ENCODE measurements at regions not wholly inside any gene's neighbourhood (a gene's known extent, or its start where the extent isn't known, plus 50 kb on each side); places are given as distances from the start of the nearest gene placed in this dataset.

DNA sequence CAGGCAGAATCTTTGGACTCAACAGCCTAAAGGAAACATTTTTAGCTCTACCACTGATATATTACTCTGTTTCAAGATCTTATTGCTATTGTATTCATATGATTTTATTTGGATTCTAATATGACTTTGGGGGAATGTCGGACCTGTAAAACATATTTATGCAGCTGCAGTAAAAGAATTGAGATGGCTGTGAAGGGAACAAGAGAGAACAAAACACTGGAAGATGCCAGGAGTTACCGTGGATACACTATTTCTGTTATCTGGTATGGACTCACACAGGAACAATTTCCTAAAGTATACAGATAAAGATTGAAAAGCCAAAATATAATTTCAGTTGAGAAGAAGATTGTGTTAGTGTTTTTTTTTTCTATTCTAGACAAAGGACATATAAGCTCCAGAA is 113.0 kb upstream of the DCLK2 start (continued):
- TF ChIP-seq, protein P1, sequence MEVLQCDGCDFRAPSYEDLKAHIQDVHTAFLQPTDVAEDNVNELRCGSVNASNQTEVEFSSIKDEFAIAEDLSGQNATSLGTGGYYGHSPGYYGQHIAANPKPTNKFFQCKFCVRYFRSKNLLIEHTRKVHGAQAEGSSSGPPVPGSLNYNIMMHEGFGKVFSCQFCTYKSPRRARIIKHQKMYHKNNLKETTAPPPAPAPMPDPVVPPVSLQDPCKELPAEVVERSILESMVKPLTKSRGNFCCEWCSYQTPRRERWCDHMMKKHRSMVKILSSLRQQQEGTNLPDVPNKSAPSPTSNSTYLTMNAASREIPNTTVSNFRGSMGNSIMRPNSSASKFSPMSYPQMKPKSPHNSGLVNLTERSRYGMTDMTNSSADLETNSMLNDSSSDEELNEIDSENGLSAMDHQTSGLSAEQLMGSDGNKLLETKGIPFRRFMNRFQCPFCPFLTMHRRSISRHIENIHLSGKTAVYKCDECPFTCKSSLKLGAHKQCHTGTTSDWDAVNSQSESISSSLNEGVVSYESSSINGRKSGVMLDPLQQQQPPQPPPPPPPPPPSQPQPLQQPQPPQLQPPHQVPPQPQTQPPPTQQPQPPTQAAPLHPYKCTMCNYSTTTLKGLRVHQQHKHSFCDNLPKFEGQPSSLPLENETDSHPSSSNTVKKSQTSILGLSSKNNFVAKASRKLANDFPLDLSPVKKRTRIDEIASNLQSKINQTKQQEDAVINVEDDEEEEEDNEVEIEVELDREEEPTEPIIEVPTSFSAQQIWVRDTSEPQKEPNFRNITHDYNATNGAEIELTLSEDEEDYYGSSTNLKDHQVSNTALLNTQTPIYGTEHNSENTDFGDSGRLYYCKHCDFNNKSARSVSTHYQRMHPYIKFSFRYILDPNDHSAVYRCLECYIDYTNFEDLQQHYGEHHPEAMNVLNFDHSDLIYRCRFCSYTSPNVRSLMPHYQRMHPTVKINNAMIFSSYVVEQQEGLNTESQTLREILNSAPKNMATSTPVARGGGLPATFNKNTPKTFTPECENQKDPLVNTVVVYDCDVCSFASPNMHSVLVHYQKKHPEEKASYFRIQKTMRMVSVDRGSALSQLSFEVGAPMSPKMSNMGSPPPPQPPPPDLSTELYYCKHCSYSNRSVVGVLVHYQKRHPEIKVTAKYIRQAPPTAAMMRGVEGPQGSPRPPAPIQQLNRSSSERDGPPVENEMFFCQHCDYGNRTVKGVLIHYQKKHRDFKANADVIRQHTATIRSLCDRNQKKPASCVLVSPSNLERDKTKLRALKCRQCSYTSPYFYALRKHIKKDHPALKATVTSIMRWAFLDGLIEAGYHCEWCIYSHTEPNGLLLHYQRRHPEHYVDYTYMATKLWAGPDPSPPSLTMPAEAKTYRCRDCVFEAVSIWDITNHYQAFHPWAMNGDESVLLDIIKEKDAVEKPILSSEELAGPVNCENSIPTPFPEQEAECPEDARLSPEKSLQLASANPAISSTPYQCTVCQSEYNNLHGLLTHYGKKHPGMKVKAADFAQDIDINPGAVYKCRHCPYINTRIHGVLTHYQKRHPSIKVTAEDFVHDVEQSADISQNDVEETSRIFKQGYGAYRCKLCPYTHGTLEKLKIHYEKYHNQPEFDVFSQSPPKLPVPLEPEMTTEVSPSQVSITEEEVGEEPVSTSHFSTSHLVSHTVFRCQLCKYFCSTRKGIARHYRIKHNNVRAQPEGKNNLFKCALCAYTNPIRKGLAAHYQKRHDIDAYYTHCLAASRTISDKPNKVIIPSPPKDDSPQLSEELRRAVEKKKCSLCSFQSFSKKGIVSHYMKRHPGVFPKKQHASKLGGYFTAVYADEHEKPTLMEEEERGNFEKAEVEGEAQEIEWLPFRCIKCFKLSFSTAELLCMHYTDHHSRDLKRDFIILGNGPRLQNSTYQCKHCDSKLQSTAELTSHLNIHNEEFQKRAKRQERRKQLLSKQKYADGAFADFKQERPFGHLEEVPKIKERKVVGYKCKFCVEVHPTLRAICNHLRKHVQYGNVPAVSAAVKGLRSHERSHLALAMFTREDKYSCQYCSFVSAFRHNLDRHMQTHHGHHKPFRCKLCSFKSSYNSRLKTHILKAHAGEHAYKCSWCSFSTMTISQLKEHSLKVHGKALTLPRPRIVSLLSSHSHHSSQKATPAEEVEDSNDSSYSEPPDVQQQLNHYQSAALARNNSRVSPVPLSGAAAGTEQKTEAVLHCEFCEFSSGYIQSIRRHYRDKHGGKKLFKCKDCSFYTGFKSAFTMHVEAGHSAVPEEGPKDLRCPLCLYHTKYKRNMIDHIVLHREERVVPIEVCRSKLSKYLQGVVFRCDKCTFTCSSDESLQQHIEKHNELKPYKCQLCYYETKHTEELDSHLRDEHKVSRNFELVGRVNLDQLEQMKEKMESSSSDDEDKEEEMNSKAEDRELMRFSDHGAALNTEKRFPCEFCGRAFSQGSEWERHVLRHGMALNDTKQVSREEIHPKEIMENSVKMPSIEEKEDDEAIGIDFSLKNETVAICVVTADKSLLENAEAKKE (CRISPR knock-in tag; IDR thresholded peaks at IDR 0.05) = no peak
- TF ChIP-seq EZH2phosphoT487 (IDR thresholded peaks at IDR 0.05; ENCODE audit: unreplicated experiment) (no peak), EZH2 (IDR thresholded peaks at IDR 0.05; ENCODE audit: low read depth, unreplicated experiment) (no peak), ZNF331 (CRISPR knock-in tag; IDR thresholded peaks at IDR 0.05; ENCODE audit: low read depth) (no peak), JUNB (IDR thresholded peaks at IDR 0.05; ENCODE audit: unreplicated experiment) (no peak), CREB1 (CRISPR knock-in tag; IDR thresholded peaks at IDR 0.05; ENCODE audit: low read depth) (no peak), NANOG (IDR thresholded peaks at IDR 0.05; ENCODE audit: borderline replicate concordance) (no peak), POLR2AphosphoS5 (IDR thresholded peaks at IDR 0.05; ENCODE audit: low read depth) (no peak)
- TF ChIP-seq, protein P2, sequence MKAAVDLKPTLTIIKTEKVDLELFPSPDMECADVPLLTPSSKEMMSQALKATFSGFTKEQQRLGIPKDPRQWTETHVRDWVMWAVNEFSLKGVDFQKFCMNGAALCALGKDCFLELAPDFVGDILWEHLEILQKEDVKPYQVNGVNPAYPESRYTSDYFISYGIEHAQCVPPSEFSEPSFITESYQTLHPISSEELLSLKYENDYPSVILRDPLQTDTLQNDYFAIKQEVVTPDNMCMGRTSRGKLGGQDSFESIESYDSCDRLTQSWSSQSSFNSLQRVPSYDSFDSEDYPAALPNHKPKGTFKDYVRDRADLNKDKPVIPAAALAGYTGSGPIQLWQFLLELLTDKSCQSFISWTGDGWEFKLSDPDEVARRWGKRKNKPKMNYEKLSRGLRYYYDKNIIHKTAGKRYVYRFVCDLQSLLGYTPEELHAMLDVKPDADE (IDR thresholded peaks at IDR 0.05) = no peak
- TF ChIP-seq, protein P3, sequence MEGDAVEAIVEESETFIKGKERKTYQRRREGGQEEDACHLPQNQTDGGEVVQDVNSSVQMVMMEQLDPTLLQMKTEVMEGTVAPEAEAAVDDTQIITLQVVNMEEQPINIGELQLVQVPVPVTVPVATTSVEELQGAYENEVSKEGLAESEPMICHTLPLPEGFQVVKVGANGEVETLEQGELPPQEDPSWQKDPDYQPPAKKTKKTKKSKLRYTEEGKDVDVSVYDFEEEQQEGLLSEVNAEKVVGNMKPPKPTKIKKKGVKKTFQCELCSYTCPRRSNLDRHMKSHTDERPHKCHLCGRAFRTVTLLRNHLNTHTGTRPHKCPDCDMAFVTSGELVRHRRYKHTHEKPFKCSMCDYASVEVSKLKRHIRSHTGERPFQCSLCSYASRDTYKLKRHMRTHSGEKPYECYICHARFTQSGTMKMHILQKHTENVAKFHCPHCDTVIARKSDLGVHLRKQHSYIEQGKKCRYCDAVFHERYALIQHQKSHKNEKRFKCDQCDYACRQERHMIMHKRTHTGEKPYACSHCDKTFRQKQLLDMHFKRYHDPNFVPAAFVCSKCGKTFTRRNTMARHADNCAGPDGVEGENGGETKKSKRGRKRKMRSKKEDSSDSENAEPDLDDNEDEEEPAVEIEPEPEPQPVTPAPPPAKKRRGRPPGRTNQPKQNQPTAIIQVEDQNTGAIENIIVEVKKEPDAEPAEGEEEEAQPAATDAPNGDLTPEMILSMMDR (conservative IDR thresholded peaks at IDR 0.05; ENCODE audit: low read depth in 2 of 2) = no peak
